Calu3 (cell line): ENCODE measurements at regions not wholly inside any gene's neighbourhood (a gene's known extent, or its start where the extent isn't known, plus 50 kb on each side); places are given as distances from the start of the nearest gene placed in this dataset.

Experiments
- BruUV-seq: library from RNA; stranded (reverse); fragments of 400-500 nt; replicated peaks from 2 replicates; lab custom pipeline; 2021; lab: Mats Ljungman, UMichigan
- CTCF ChIA-PET: fragments of 300-600 bp; sonication (Branson Sonifier 250); formaldehyde crosslinking; loops from one replicate; lab custom pipeline; 2022; ENCODE audit warnings: antibody characterized with exemption; lab: Charles Lee
- DNase-seq: peaks from one replicate; pipeline ENCODE4 v3.0.0; 2022
- H3K27ac Mint-ChIP-seq: one replicate; pipeline ENCODE4 v1.8.0; 2022; ENCODE audit warnings: mixed read lengths; ENCODE audit not compliant: unreplicated experiment
- H3K27me3 Mint-ChIP-seq: one replicate; pipeline ENCODE4 v1.8.0; 2022; ENCODE audit warnings: mixed read lengths; ENCODE audit not compliant: unreplicated experiment
- H3K36me3 Mint-ChIP-seq: one replicate; pipeline ENCODE4 v1.8.0; 2022; ENCODE audit warnings: mild to moderate bottlenecking, moderate library complexity, mixed read lengths; ENCODE audit not compliant: insufficient read depth, unreplicated experiment
- H3K4me1 Mint-ChIP-seq: one replicate; pipeline ENCODE4 v1.8.0; 2022; ENCODE audit warnings: mild to moderate bottlenecking, low read depth, mixed read lengths; ENCODE audit not compliant: unreplicated experiment
- H3K4me3 Mint-ChIP-seq: one replicate; pipeline ENCODE4 v1.8.0; 2022; ENCODE audit warnings: mild to moderate bottlenecking, low read depth, moderate library complexity, mixed read lengths; ENCODE audit not compliant: unreplicated experiment
- H3K9me3 Mint-ChIP-seq: one replicate; pipeline ENCODE4 v1.8.0; 2022; ENCODE audit warnings: low read depth, mixed read lengths; ENCODE audit not compliant: unreplicated experiment
- intact Hi-C: fragments of 100-400 bp; cut with micrococcal nuclease; formaldehyde crosslinking; loops from one replicate; pipeline ENCODE4 v1.10.0; 2022; ENCODE audit not compliant: unreplicated experiment
- TF ChIP-seq, protein P1 (sequence below): fragments of 200-600 bp; IDR thresholded peaks from one replicate; pipeline ENCODE4 v1.8.0; 2022; ENCODE audit warnings: antibody characterized with exemption; ENCODE audit not compliant: unreplicated experiment

DNA sequence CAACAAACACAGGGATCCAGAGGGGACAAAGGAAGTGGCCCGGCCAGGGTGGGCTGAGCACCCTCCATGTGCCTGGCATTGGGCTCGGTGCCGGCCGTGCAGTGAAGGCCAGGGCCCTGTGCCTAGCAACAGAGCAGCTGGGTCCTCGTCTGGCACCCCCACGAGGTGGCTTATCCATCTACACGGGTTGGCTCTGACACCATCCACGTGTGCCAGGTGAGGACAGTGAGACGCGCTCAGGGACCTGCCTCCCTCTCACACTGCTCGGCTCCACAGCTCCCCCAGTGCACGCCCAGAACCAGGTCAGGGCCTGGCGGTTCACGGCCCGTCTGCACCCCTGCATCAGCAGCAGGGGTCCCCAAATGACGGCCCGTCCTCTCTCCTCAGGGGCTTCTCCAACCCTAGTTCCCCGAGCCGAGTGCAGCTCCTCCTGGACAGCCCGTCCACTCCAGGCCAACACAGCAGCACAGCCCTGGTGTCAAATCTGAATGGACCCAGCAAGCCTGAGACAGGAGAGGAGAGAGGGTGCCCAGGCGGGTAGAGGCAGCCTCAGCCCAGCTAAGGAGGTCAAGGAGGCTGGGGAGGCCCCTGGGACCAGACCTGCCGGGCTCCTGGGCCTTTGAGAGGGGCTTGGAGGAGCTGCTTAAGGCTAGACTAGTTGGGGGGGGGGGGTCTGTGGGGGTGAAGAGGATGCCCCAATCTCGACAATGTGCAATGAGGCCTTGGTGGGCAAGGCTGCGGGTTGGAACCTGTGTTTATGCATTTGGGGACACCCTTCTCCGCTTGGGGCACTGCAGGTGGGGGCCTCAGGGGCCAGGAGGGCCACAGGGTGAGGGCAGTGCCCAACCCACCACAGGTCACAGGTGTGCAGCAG is 113.6 kb downstream of the FAM53A start:
- Mint-ChIP-seq H3K27ac (no peak overlapping the region), H3K4me3 (no peak overlapping the region), H3K36me3 (no peaks in the 10 kb centered on the region), H3K9me3 (no peaks in the 10 kb centered on the region), H3K27me3 (peaks cover 41% of the 10 kb centered on the region), H3K4me1 (no peaks in the 10 kb centered on the region)
- CTCF ChIA-PET = no interaction called here
- no TSS peak for BruUV-seq
- intact Hi-C loops = no loop called here
- no peak for DNase-seq
- TF ChIP-seq, protein P1, sequence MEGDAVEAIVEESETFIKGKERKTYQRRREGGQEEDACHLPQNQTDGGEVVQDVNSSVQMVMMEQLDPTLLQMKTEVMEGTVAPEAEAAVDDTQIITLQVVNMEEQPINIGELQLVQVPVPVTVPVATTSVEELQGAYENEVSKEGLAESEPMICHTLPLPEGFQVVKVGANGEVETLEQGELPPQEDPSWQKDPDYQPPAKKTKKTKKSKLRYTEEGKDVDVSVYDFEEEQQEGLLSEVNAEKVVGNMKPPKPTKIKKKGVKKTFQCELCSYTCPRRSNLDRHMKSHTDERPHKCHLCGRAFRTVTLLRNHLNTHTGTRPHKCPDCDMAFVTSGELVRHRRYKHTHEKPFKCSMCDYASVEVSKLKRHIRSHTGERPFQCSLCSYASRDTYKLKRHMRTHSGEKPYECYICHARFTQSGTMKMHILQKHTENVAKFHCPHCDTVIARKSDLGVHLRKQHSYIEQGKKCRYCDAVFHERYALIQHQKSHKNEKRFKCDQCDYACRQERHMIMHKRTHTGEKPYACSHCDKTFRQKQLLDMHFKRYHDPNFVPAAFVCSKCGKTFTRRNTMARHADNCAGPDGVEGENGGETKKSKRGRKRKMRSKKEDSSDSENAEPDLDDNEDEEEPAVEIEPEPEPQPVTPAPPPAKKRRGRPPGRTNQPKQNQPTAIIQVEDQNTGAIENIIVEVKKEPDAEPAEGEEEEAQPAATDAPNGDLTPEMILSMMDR = no peak

DNA sequence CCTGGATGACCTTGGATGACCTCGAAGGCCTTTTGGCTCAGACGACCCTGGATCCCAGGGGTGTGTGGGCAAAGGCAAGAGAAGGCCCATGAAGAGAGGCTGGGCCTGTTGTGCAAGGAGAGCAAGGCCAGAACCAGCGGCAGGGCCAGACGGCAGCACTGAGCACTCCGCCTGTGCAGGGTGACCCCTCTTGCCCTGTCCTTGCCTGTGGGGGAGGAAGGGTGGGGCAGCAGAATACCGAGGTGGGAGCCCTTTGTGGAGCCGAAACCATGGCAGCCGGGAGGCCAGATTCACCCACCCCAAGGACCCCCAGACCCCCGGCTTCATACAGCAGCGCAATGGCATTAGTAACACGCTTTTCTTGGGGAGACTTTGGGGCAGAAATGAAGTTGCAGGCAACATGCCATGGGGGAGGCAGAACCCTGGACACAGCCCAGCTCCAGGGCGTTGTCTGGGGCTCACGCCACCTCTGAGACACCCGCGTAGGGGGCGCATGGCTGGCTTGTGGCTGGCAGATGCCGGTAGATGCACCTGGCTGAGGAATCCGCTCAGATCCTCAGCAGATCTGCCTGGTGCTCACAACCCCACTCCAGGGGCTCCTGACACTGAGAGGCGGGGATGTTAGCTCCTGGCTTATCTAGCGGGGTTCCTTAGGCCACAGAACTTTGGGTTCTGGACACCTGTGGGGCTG is 114.5 kb downstream of the FAM53A start:
- no peaks in the 10 kb centered on the region for H3K36me3 Mint-ChIP-seq
- CTCF ChIA-PET = no interaction called here
- peaks cover 34% of the 10 kb centered on the region for H3K27me3 Mint-ChIP-seq
- intact Hi-C loops = no loop called here
- no peaks in the 10 kb centered on the region for H3K4me1 Mint-ChIP-seq
- H3K27ac Mint-ChIP-seq = no peak overlapping the region
- DNase-seq = no peak
- H3K9me3 Mint-ChIP-seq = no peaks in the 10 kb centered on the region
- no peak overlapping the region for H3K4me3 Mint-ChIP-seq
- TF ChIP-seq, protein P1 = no peak
- BruUV-seq = no TSS peak

DNA sequence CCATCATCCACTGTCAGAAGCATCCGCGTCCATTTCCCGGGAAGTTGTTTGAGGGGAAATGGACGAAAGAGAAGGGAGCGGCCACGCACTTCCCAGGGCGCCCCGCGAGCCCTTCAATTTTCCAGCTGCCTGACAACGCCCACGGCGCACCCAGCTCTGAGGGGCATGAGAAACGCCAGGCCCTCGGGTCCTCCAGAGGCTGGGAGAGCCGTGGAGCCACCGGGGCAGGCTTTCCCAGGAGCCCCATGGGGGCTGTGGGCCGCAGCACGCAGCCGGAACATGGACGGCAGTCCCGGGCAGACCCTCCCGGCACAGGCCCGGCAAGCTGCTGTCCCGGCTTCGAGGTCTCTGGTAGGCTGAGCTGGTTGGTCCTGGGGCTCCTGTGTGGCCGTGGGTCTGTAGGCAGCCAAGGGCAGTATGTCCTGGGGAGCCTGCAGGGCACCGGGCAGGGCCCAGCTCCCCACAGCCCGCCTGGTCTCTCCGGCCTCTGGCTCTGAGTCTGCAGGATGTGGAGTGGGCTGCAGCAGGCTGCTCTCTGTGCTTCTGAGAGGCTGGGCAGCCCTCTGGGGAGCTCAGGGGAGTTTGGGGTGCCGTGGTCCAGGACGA is 115.2 kb downstream of the FAM53A start:
- H3K36me3 Mint-ChIP-seq = no peaks in the 10 kb centered on the region
- H3K27ac Mint-ChIP-seq = no peak overlapping the region
- BruUV-seq = no TSS peak
- TF ChIP-seq, protein P1 = no peak
- H3K4me3 Mint-ChIP-seq = no peak overlapping the region
- no peaks in the 10 kb centered on the region for H3K9me3 Mint-ChIP-seq
- H3K4me1 Mint-ChIP-seq = no peaks in the 10 kb centered on the region
- intact Hi-C loops = no loop called here
- peaks cover 34% of the 10 kb centered on the region for H3K27me3 Mint-ChIP-seq
- no peak for DNase-seq
- CTCF ChIA-PET = no interaction called here

DNA sequence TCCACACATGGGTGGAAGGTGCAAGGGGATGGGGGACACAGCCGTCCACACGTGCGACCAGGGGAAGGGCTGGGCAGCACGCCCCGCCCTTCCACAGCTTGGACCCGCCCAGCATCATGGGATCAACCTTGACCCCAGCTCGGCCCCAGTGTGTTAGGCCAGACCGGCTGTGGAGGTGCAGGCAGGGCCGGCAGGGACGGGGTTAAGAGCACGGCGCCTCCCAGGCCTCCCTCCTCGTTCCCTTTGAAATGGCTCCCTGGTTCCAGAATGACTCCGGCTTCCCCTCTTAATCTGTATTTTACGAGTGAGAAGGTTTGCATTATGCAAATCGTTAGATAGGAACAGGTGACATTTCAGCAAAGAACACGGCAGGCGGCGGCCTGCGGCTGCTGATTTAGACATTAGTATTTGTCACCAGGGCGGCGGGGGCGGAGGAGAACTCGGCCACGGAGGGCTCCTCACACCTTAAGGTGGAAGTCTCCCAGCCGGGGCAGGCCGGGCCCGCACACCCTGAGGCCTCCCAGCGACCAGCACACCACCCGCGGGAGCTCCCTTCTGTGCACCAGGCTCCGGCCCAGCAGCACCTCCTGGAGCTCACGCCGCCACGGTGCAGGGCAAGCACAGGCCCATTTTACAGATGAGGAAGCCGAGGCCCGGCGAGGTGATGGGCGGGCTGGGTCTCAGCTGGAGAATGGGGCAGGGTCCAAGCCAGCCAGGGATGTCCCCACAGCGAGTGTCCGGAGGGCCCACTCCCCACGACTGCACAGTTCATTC is 116.1 kb downstream of the FAM53A start:
- Mint-ChIP-seq H3K4me3 (no peak overlapping the region), H3K9me3 (no peaks in the 10 kb centered on the region), H3K4me1 (no peaks in the 10 kb centered on the region), H3K27me3 (peaks cover 34% of the 10 kb centered on the region), H3K27ac (no peak overlapping the region), H3K36me3 (no peaks in the 10 kb centered on the region)
- TF ChIP-seq, protein P1 = no peak
- CTCF ChIA-PET = no interaction called here
- no TSS peak for BruUV-seq
- intact Hi-C loops = no loop called here
- DNase-seq = no peak
